HFFc6 (cell line): ENCODE measurements at regions not wholly inside any gene's neighbourhood (a gene's known extent, or its start where the extent isn't known, plus 50 kb on each side); places are given as distances from the start of the nearest gene placed in this dataset.

Source experiments
- DNase-seq: peaks from one replicate; pipeline ENCODE4 v3.0.0-alpha.2; 2018
- H3K27ac Mint-ChIP-seq: 2 replicates; pipeline ENCODE4 v1.8.0; 2020; ENCODE audit warnings: mild to moderate bottlenecking, mixed read lengths
- H3K27me3 Mint-ChIP-seq: 2 replicates; pipeline ENCODE4 v1.8.0; 2021; ENCODE audit warnings: mild to moderate bottlenecking, moderate library complexity, mixed read lengths; ENCODE audit not compliant: insufficient read depth
- H3K36me3 Mint-ChIP-seq: 2 replicates; pipeline ENCODE4 v1.8.0; 2021; ENCODE audit warnings: low read depth, mixed read lengths
- H3K4me1 Mint-ChIP-seq: 2 replicates; pipeline ENCODE4 v1.8.0; 2020; ENCODE audit warnings: low read depth, mixed read lengths
- H3K4me3 Mint-ChIP-seq: 2 replicates; pipeline ENCODE4 v1.8.0; 2020; ENCODE audit warnings: mild to moderate bottlenecking, moderate library complexity, mixed read lengths
- H3K9me3 Mint-ChIP-seq: 2 replicates; pipeline ENCODE4 v1.8.0; 2020; ENCODE audit warnings: mild to moderate bottlenecking, mixed read lengths
- CTCF ChIP-seq: fragments of 200-600 bp; sonication (generic); IDR thresholded peaks from 2 replicates; pipeline ENCODE4 v1.5.0; 2021; ENCODE audit warnings: antibody characterized with exemption, mild to moderate bottlenecking

DNA sequence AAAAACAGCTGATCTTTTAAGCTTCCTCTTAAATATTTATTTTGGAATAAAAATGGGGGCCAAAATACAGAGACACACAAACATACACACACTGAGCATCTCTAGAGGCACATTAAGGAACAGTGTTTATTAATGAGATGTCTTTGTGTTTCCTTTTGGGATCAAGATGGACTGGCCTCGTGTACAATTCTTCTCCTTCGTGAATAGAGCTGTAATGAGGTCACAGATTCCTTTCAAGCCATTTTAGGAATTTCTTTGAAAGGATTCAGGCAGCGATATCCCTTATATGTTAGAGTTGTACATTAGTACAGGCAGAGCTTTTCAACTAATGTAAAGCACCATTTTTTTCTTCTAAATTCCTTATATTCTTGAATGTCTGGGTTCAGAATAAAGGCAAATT lies 295.7 kb downstream of the CHRM3 start:
- Mint-ChIP-seq H3K9me3 (peaks cover 20% of the 10 kb centered on the region), H3K27me3 (no peaks in the 10 kb centered on the region), H3K36me3 (peaks cover 14% of the 10 kb centered on the region; the same call in 1 of the 2 replicates), H3K4me1 (peaks cover 13% of the 10 kb centered on the region; the same call in 1 of the 2 replicates), H3K27ac (no peak overlapping the region), H3K4me3 (no peak overlapping the region)
- TF ChIP-seq CTCF, result no peak
- no peak for DNase-seq

GRCh38 chr1:239682960-239683359 lies 296.6 kb downstream of the CHRM3 start:
- DNase-seq, result no peak
- no peak overlapping the region for H3K27ac Mint-ChIP-seq
- no peak for TF ChIP-seq CTCF
- no peaks in the 10 kb centered on the region for H3K27me3 Mint-ChIP-seq
- H3K4me1 Mint-ChIP-seq, result peaks cover 4% of the 10 kb centered on the region; the same call in 1 of the 2 replicates
- peaks cover 13% of the 10 kb centered on the region; the same call in 1 of the 2 replicates for H3K36me3 Mint-ChIP-seq
- H3K4me3 Mint-ChIP-seq, result no peak overlapping the region
- peaks cover 16% of the 10 kb centered on the region for H3K9me3 Mint-ChIP-seq

- peaks cover 11% of the 10 kb centered on the region for H3K9me3 Mint-ChIP-seq
- H3K27me3 Mint-ChIP-seq, result no peaks in the 10 kb centered on the region; the same call in 1 of the 2 replicates
- H3K27ac Mint-ChIP-seq, result no peak overlapping the region
- DNase-seq, result no peak
- no peak for TF ChIP-seq CTCF
- no peaks in the 10 kb centered on the region; the same call in 1 of the 2 replicates for H3K4me1 Mint-ChIP-seq
- no peak overlapping the region for H3K4me3 Mint-ChIP-seq
- H3K36me3 Mint-ChIP-seq, result peaks cover 4% of the 10 kb centered on the region; the same call in 1 of the 2 replicates
Measured at GRCh38 chr1:239686386-239686785, 300.0 kb downstream of the CHRM3 start.

DNA sequence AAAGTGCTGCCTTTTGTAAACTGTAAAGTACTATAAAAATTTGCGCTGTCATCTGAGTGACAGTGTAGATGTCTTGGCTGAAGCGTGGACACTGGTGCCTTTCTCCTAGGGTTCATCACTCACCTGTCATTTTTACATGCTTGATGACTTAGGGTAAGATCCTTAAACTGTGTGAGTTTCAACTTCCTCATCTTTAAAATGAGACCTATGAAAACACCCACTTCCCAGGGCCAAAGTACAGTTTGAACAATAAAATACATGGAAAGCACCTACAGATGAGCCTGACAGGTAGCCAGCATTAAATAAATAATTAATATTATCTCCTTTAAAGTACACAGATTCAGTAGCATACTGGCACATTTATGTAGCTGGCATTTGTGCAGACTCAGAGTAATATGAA lies 309.9 kb downstream of the CHRM3 start:
- Mint-ChIP-seq H3K27me3 (no peaks in the 10 kb centered on the region), H3K4me3 (no peak overlapping the region), H3K36me3 (0 out of 2 replicates have a peak, but pooled peaks cover 6% of the 10 kb centered on the region), H3K4me1 (no peaks in the 10 kb centered on the region), H3K9me3 (peaks cover 13% of the 10 kb centered on the region), H3K27ac (no peak overlapping the region)
- TF ChIP-seq CTCF, result no peak
- no peak for DNase-seq

- Mint-ChIP-seq H3K4me1 (no peaks in the 10 kb centered on the region), H3K4me3 (no peak overlapping the region), H3K27me3 (no peaks in the 10 kb centered on the region), H3K27ac (no peak overlapping the region), H3K9me3 (peaks cover 11% of the 10 kb centered on the region), H3K36me3 (0 out of 2 replicates have a peak, but pooled peaks cover 10% of the 10 kb centered on the region)
- no peak for TF ChIP-seq CTCF
- DNase-seq, result no peak
Measured at GRCh38 chr1:239700667-239701066, 314.3 kb downstream of the CHRM3 start.

- H3K4me1 Mint-ChIP-seq, result no peaks in the 10 kb centered on the region
- DNase-seq, result no peak
- TF ChIP-seq CTCF, result no peak
- 0 out of 2 replicates have a peak, but pooled peaks cover 5% of the 10 kb centered on the region for H3K36me3 Mint-ChIP-seq
- no peaks in the 10 kb centered on the region for H3K27me3 Mint-ChIP-seq
- H3K27ac Mint-ChIP-seq, result no peak overlapping the region
- H3K9me3 Mint-ChIP-seq, result peaks cover 6% of the 10 kb centered on the region
- no peak overlapping the region for H3K4me3 Mint-ChIP-seq
Measured at GRCh38 chr1:239703075-239703474, 316.7 kb downstream of the CHRM3 start.
